ENCODE measurements at regions not wholly inside any gene's neighbourhood (a gene's known extent, or its start where the extent isn't known, plus 50 kb on each side); places are given as distances from the start of the nearest gene placed in this dataset.

DNA sequence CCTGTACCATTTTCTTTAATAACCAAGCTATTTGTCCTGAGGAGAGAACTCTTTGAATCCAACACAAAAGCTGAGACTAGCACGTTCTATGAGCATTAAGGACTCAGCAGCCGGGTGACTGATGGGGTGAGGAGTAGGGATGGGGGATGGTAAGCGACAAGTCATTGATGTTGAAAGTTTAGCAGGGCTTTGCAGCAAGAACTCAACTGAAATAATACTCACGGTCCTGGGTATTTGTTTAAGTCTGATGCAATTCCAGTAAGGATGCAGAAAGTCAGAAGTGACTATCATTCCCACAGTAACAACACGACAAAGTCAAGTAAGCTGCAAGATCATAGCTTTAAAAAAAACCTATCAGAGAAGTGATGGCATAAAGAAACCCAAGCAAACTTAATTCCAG is 131.1 kb downstream of the ACTL7B start:
- DNase-seq (ENCODE audit: low read depth in 4 of 4, low spot score in 2 of 4): no peak

DNA sequence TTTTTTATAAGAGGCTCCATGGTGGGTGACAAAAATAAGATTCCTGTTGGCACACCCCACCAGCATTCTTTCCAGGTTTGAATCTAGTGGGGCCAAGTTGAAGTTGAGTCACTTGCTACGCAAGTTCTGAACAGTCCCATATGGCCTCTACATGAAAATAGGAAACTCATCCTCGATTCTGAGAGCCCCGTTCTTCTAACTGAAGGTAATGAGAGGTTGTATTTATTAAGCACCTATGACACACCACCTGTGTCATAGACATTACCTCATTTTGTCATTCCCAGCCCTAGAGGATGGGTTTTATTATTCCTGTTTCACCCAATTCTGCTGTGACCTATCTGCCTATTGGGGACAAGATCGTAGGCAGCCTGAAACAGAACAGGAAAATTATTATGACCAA is 131.7 kb downstream of the ACTL7B start:
- no peak for DNase-seq (ENCODE audit: low read depth in 4 of 4, low spot score in 2 of 4)

DNA sequence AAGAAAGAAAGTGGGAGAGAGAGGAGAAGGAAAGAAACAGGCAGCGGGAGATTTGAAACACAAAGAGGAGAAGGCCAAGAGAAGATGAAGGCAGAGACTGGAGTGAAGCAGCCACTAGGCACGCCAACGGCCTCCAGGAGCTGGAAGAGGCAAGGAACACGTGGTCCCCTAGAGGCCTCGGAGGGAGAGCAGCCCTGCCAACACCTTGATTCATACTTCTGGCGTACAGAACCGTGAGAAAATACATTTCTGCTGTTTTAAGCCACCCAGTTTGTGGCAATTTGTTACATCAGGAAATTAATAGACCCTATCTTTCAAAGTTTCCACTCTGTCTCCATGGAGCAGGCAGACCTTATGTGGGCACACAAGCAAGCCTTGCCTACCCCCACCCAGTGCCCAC is 133.4 kb downstream of the ACTL7B start:
- DNase-seq (ENCODE audit: low read depth in 4 of 4, low spot score in 2 of 4): no peak

DNA sequence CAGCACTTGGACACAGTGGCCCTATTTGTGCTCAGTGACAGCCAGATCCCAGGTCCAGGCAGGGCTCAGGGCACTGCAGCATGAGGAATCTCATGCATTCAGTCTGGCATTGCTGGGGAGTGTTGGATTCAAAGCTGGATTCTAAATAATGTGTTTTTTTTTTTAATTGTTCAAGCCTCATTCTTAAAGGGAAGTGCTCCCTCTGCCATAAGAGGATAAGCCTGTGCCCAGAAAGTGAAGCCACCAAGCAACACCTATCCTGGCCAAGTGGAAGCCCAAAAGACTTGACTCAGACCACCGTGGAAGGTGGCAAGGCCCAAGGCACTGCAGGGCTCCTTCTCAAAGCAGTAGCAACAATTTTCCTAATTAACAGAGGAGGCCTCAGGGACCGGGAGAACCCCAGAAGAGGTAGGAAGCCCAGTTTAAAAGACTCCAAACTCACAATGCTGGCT is 135.6 kb downstream of the ACTL7B start:
- DNase-seq (ENCODE audit: low read depth in 4 of 4, low spot score in 2 of 4): no peak

DNA sequence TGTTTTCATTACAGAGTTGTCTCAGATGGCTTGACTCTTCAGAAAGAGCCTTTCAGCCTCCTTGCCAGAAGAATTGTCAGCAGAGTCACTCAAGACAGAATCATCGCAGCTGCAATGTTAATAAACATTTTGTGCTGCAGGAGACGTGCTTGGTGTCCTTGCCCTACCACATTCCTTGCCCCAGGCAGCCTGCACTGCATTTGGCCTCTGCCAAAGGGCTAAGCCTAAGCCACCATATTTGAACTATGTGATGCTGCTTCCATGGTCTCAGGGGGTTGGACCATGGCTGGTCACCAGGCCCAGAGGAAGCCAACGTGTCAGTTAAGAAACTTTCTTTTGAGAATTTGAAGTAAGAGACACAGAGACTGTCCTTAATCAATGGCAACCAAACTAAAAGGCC is 145.4 kb downstream of the ACTL7B start:
- no peak for DNase-seq (ENCODE audit: low read depth in 4 of 4, low spot score in 2 of 4)

DNA sequence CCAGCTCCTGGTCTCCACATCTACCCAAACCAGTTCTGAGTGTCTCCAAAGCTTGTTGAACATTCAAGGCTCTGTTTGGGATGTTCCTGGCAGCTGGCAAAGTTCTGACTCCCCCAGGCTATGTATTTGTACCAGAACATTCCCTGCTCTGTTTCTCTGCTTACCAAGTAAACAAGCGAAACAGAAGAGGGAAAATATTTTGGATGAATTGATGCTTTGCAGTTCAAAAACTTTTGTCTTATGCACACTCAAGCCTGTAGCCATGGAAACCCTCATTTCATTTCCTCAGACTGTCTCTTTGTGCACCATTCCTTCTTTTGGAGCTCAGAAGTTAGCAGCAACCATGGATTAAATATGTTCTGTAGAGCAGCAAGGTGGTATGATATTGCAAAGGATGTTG is 145.8 kb downstream of the ACTL7B start:
- DNase-seq (ENCODE audit: low read depth in 4 of 4, low spot score in 2 of 4): no peak

DNA sequence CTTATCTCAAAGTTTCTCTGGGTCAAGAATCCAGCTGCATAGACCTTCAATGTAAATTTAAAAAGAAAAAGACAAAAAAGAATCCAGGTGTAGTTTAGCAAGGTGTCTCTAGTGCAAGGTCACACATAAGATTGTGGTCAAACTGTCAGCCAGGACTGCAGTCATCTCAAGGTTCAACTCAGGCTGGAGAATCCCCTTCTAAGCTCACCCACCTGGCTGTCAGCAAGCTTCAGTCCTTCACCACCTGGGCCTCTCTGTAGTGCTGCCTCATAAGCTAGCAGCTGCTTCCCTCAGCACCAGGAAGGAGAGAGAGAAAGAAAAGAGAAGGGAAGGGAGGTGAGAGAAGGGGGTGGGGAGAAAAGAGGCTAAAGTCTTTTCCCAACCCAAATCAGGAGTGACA is 146.7 kb downstream of the ACTL7B start:
- DNase-seq (ENCODE audit: low read depth in 4 of 4, low spot score in 2 of 4): no peak

DNA sequence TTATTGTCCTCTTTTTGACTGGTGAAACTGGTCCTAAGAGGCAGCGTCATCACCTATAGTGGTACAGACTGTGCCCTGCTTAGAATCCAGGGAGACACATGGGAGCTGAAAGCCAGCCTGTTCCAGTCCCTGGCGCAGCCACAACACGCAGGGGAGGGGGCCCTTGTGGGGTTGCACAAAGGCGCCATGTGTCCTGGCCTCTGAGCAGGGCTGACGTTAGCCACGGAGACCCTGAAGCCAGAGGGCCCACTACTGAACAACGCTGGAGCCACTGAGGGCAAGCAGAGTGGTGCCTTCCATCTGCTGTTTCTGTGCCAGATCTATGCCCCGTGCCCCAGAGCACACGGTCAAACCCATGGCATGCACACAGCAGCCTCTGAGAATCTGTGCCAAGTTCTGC is 147.3 kb downstream of the ACTL7B start:
- DNase-seq (ENCODE audit: low read depth in 4 of 4, low spot score in 2 of 4): no peak

DNA sequence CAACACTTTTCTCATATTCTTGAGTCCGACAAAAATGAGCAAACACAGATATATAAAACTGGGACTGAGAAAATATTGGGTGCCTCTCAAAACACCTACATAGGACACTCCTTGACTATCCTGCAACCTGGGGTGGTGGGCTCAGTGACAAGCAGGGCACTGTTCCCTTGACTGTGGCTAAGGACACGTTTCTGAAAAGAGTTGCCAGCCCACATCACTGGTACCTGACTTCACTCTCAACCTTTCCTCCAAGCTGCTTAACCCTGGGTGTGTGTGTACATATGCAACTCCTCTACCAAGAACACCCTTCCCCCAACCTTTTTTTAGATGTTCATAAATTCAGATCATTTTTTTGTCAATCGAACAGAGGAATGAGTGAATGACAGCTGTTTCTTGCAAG is 148.7 kb downstream of the ACTL7B start:
- no peak for DNase-seq (ENCODE audit: low read depth in 4 of 4, low spot score in 2 of 4)

DNA sequence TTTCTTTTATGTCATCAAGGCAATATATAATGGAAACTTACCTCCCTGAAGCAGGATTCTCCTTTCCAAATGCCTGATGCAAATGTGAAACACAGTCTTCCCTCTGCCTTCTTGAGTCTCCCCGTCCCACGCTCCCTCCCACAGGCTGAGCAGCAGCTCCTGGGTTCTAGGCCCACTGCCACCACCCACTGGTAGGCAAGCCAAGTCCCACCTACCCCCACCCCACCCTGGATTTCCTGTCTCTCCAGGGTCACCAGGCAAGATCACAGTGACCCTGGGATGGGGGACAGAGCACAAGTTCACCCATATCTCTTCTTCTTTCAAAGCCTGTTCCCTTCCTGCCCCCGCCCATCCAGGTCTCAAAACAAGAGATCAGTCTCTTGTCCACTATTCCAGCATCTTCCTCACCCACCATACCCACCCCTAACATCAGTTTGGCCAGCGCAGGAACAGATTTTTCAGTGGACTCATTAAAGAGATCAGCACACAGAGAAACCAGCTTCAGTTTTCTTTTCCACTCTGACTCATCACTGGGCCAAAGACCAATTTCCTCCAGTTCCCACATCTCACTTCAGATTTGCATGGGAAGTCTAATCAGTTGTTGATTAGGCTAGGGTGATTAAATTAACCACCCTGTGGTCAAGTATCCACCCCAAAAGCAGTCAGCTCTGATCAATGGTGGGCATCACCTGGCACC is 151.5 kb downstream of the ACTL7B start:
- DNase-seq (ENCODE audit: low read depth in 4 of 4, low spot score in 2 of 4): no peak

DNA sequence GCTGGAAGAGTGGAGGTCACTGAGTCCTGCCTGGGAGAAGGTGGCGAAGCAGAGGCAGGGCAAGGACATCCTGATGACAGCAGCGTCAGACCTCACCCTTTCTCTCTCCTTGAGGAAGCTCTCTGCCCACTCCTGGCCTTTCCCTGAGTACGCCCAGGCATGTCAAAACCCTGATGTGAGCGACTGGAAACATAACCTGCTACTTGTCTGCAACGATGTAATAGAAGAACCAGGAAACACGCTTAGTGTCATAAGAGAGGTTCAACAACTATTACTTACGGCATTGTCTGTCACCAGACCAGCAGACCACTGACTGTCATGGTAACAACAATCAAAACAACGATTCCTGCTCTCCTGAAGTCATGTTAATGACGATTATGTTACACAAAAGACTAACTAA is 152.4 kb downstream of the ACTL7B start:
- DNase-seq (ENCODE audit: low read depth in 4 of 4, low spot score in 2 of 4): peak in 1 of 4 donors; percentile 7

DNA sequence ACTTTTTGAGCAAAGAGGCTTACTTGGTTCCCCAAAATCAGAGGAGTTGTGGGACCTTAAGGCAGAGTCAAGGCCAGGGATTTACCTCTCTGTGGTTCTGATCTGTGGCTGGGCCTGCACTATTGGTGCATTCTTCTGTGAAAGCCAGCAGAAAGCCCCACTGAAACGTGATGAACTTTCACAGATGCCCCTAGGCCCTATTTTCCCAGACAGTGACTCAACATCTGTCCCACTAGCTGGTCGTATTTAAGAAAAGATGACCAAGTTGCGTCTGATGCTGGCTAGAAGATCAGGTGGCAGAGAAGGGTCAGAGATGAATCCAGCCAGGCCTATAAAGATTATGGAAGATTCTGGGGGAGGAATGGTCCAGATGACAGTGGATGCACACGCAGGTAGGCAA is 153.1 kb downstream of the ACTL7B start:
- no peak for DNase-seq (ENCODE audit: low read depth in 4 of 4, low spot score in 2 of 4)

DNA sequence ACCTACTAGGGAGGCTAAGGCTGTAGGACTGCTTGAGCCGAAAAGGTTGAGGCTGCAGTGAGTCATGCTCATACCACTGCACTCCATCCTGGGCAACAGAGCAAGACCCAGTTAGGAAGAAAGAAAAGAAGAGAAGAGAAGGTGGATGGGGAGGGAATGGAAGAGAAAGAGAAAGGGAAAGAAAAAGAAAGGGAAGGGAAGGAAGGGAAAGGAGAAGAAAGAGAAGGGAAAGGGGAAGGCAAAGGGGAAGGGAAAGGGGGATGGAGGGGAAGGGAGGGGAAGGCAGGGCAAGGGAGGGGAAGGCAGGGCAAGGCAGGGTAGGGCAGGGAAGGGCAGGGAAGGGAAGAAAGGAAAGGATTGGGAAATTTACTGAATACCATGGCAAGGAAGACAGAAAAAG is 157.0 kb downstream of the ACTL7B start:
- no peak for DNase-seq (ENCODE audit: low read depth in 4 of 4, low spot score in 2 of 4)

DNA sequence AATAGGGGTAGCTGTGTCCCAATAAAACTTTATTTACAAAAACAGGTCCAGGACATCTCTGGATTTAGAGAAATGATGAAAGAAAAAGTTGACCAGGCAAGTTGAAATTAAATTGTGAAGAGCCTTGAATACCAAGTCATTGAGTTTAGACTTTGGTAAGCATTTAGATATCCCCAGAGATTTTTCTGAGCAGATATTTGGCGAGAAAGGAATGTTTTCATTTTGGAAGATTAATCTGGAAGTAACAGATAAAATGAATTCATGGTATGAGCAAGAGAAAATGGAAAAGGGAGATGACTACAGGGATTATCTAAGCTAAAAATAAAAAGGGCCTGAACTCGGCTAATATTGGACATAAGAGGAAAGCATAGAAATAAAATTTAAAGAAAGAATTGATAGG is 157.6 kb downstream of the ACTL7B start:
- DNase-seq (ENCODE audit: low read depth in 4 of 4, low spot score in 2 of 4): no peak

DNA sequence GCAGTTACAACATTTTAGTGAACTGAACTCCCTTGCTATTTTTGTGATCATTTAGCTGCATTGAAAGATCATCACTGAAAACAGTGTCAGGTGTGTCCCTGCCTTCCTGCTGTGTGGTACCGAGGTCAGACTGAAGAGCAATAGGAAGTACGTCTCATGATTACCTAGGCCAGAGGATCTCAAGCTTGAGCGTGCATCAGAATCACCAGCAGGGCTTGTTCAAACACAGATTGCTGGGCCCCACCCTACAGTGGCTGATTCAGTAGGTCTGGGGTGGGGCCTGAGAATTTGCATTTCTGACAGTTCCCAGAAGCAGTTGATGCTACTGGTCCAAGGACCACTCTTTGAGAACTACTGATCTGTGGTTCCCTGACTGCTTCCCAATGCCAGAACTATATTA is 159.6 kb downstream of the ACTL7B start:
- DNase-seq (ENCODE audit: low read depth in 4 of 4, low spot score in 2 of 4): no peak

DNA sequence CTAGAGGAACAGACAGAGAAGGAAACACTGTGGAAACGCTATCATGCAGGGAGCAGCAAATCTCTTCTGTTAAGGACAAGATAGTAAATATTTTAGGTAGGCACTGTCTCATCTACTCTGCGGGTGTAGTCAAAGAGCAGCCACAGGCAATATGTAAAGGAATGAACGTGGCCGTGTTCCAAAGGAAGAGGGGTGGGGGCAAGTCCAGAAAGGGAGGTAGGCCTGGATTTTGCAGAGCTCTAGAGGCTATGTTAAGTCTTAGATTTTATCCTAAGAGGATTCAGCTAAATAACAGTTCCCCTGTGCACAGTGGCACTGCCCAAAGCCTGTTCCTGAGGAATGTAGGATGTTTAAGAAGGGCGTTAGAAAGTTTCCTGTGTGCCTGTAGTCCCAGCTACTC is 161.6 kb downstream of the ACTL7B start:
- DNase-seq (ENCODE audit: low read depth in 4 of 4, low spot score in 2 of 4): no peak

DNA sequence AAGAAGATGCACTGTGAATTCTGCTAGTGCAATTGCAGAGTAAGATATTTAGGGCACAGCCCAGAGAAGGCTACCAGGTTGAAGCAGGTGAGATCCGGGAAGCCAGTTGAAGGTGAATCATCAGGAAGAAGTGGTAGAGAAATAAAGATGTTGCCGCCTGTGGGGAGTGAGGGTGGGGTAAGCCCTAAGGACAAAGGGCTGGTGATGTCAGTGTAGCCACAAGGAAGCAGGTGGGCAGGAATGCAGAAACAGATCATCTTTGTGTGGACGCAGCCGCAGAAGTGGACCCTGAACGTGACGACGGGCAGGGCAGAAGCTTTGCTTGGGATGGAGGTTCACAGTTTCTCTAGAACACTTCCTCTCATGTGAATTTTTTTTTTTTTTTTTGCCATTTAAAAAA is 164.2 kb downstream of the ACTL7B start:
- no peak for DNase-seq (ENCODE audit: low read depth in 4 of 4, low spot score in 2 of 4)

DNA sequence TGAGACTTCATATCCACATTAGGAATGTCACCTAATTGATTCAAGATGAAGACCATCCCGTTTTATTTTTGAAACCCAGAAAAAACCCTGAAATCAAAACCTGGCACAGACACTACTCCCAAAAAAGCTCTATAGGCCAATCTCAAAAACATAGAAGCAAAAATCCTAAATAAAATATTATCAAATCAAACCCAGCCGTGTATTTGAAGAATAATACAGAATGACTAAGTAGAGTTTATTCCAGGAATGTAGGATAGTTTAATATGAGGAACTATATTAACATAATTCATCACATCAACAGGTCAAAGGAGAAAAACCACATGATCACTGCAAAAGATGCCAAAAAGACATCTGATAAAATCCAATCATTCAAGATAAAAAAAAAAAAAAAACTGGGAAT is 167.1 kb downstream of the ACTL7B start:
- no peak for DNase-seq (ENCODE audit: low read depth in 4 of 4, low spot score in 2 of 4)

DNA sequence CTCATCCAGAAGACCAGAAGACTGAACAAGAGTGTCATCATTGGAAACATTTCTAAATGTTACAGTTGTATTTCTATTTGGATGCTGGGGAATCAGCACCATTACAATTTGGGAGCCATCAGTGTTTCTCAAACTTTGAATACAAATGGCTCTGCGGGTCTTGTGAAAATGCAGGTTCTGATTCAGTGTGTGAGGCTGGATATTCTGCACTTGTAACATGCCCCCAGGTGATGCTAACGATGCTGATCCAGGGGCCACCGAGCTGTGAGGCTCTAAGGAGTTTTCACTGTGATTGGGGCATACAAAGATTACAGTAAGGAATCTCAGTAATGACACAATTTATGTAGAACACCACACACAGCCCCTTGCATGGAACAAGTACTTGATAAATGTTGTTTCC is 167.7 kb downstream of the ACTL7B start:
- no peak for DNase-seq (ENCODE audit: low read depth in 4 of 4, low spot score in 2 of 4)

DNA sequence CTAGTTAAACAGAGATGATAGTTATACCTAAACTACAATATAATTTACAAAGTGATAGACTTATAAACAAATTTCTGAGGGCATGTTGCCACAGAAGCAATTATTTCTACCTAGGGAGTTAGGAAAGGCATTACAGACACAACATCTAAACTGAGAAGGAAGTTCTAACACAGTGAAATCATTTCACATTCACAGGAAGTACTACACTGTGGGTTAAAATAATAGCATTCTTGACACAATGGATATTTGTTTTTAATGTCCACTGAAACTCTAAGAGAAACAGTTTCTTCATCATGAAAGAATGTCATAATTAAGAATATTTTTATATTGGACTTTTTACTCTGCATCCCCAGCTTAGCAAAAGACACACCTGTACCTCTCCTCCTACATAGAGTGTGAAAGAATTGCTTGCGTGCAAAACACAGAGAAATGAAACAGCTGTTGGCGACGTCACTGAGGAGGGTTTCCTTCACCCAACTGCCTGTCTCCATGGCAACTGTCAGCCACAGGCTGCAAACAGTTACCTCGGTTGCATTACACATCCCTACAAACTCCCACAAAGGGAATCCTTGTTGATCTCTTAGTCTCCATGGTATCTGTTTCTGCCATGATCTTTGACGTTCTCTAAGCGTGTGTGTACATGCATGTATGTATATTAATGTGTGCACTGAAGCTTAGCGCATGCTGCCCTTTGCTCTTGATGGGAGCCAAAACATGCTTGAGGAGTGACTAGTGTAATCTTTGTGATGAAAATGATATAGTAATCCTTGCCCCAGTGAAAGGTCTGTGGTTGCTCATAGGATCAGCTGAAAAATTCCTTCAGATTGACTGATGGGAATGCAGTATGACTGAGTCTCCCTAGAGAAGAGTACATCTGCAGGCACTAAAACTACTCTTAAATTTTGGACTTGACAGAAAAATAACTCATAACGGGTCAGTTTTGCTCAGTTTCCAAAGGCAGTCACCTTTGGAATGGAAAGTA is 168.5 kb downstream of the ACTL7B start:
- no peak for DNase-seq (ENCODE audit: low read depth in 4 of 4, low spot score in 2 of 4)

DNA sequence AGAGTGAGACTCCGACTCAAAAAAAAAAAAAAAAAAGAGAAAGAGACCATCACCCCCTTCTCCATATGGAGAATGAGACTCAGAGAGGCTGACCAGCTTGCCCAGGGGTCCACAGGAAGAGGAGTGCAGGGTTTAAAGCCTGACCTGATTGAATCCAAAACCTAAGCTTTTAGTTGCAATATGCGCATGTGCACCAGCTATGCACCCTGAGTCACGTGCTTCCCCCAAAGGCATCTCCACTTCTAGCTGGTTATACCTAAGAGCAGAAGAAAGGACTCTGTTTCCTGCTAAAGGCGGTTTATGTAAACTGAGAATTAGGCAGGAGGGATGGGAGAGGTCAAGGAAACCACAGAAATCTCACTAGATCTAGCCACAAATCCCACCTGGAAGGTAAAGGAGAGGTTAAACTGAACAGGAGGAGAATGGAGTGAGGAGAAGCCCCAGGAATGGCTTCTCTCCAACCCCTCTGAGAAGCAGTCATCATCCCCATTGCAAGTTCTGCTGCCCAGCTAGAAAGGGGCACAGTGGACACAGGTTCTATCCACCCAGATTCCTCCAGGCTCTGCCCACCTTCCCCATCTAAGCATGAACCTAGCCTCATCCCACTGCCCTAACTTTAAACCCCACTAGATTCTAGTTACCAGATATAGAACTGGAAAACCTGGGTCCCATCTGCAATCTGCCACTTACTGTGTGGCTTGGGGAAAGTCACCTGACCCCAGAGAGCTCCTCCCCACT is 171.3 kb downstream of the ACTL7B start:
- DNase-seq (ENCODE audit: low read depth in 4 of 4, low spot score in 2 of 4): no peak

Data from left renal cortex interstitium (tissue), 4 donors.